NB4 (cell line): ENCODE measurements at regions not wholly inside any gene's neighbourhood (a gene's known extent, or its start where the extent isn't known, plus 50 kb on each side); places are given as distances from the start of the nearest gene placed in this dataset.

Experiments
- CTCF ChIP-seq: IDR thresholded peaks from one replicate; pipeline ENCODE4 v1.5.1; 2012; ENCODE audit warnings: low read depth, low read length
- MAX ChIP-seq: IDR thresholded peaks from 2 replicates; pipeline ENCODE4 v1.6.1; 2011; ENCODE audit warnings: low read depth, low read length
- MYC ChIP-seq: IDR thresholded peaks from 2 replicates; pipeline ENCODE4 v1.6.1; 2011; ENCODE audit warnings: low read depth, low read length
- POLR2A ChIP-seq: IDR thresholded peaks from 2 replicates; pipeline ENCODE4 v1.6.1; 2011; ENCODE audit warnings: mild to moderate bottlenecking; ENCODE audit not compliant: insufficient read length; ENCODE audit errors: extremely low read depth

GRCh38 chr15:94607176-94607654 is 375.9 kb downstream of the MCTP2 start:
- TF ChIP-seq CTCF (no peak), POLR2A (no peak), MAX (no peak), MYC (no peak)
